SK-N-SH treated with all-trans-retinoic acid at 6 μM for 48 hours (cell line): ENCODE measurements at regions not wholly inside any gene's neighbourhood (a gene's known extent, or its start where the extent isn't known, plus 50 kb on each side); places are given as distances from the start of the nearest gene placed in this dataset.
"Not testable (repeated sequence)": the region's sequence is repeated elsewhere in the genome, so short reads cannot be mapped to it uniquely, and the experiment has no call there.

Experiments
- ATAC-seq: fragments of 200-7000 bp; cut with Tn5 transposase; 3 replicates; pipeline ENCODE4 v1.9.1; 2020; ENCODE audit warnings: mild to moderate bottlenecking, moderate library complexity
- ARNTL ChIP-seq: fragments of 450-650 bp; formaldehyde crosslinking; IDR thresholded peaks from 2 replicates; pipeline ENCODE4 v1.5.0; 2020; ENCODE audit warnings: low read depth, mild to moderate bottlenecking, moderate library complexity, borderline replicate concordance
- BACH2 ChIP-seq: fragments of 250-450 bp; sonication (Bioruptor Pico); IDR thresholded peaks from 2 replicates; pipeline ENCODE4 v1.9.0; 2021; ENCODE audit warnings: mild to moderate bottlenecking, borderline replicate concordance
- ESRRG ChIP-seq: fragments of 250-450 bp; sonication (Bioruptor Pico); IDR thresholded peaks from 2 replicates; pipeline ENCODE4 v1.6.1; 2021; ENCODE audit warnings: mild to moderate bottlenecking
- GLIS3 ChIP-seq: fragments of 250-450 bp; sonication (Bioruptor Pico); IDR thresholded peaks from 2 replicates; pipeline ENCODE4 v1.5.0; 2020; ENCODE audit warnings: mild to moderate bottlenecking, moderate library complexity
- ISL1 ChIP-seq: fragments of 250-450 bp; sonication (Bioruptor Pico); IDR thresholded peaks from 2 replicates; pipeline ENCODE4 v2.1.2; 2022; ENCODE audit warnings: mild to moderate bottlenecking, moderate library complexity
- PATZ1 ChIP-seq: fragments of 250-450 bp; sonication (Bioruptor Pico); IDR thresholded peaks from 2 replicates; pipeline ENCODE4 v1.8.0; 2020; ENCODE audit warnings: mild to moderate bottlenecking, moderate library complexity, borderline replicate concordance
- PPARA ChIP-seq: fragments of 250-450 bp; sonication (Bioruptor Pico); IDR thresholded peaks from 2 replicates; pipeline ENCODE4 v1.5.0; 2020; ENCODE audit warnings: mild to moderate bottlenecking, borderline replicate concordance
- RARB ChIP-seq: fragments of 250-450 bp; sonication (Bioruptor Pico); IDR thresholded peaks from 2 replicates; pipeline ENCODE4 v1.8.0; 2021; ENCODE audit warnings: mild to moderate bottlenecking, moderate library complexity
- TCF4 ChIP-seq: fragments of 250-450 bp; sonication (Bioruptor Pico); IDR thresholded peaks from 2 replicates; pipeline ENCODE4 v1.8.0; 2021; ENCODE audit warnings: mild to moderate bottlenecking, moderate library complexity, borderline replicate concordance
- TSHZ2 ChIP-seq: fragments of 250-450 bp; sonication (Bioruptor Pico); IDR thresholded peaks from 2 replicates; pipeline ENCODE4 v1.5.0; 2020; ENCODE audit warnings: mild to moderate bottlenecking, moderate library complexity
- ZC3H10 ChIP-seq: fragments of 250-450 bp; sonication (Bioruptor Pico); IDR thresholded peaks from 2 replicates; pipeline ENCODE4 v1.5.1; 2021; ENCODE audit warnings: mild to moderate bottlenecking, moderate library complexity
- ZFP3 ChIP-seq: fragments of 250-450 bp; sonication (Bioruptor Pico); IDR thresholded peaks from 2 replicates; pipeline ENCODE4 v1.5.0; 2020; ENCODE audit warnings: mild to moderate bottlenecking, moderate library complexity
- ZFP30 ChIP-seq: fragments of 450-650 bp; formaldehyde crosslinking; IDR thresholded peaks from 2 replicates; pipeline ENCODE4 v1.5.0; 2022; ENCODE audit warnings: mild to moderate bottlenecking, moderate library complexity
- ZNF565 ChIP-seq: fragments of 450-650 bp; formaldehyde crosslinking; conservative IDR thresholded peaks from 2 replicates; pipeline ENCODE4 v1.5.0; 2020; ENCODE audit warnings: low read depth, mild to moderate bottlenecking, moderate library complexity
- ZNF70 ChIP-seq: fragments of 450-650 bp; formaldehyde crosslinking; IDR thresholded peaks from 2 replicates; pipeline ENCODE4 v1.5.0; 2020; ENCODE audit warnings: mild to moderate bottlenecking, moderate library complexity
- ZNF8 ChIP-seq: fragments of 450-650 bp; formaldehyde crosslinking; IDR thresholded peaks from 2 replicates; pipeline ENCODE4 v1.5.0; 2020; ENCODE audit warnings: mild to moderate bottlenecking, moderate library complexity
- TF ChIP-seq, protein P1 (sequence below): fragments of 250-450 bp; sonication (Bioruptor Pico); IDR thresholded peaks from 2 replicates; pipeline ENCODE4 v1.8.0; 2021; ENCODE audit warnings: low read depth, mild to moderate bottlenecking, moderate library complexity, borderline replicate concordance
- TF ChIP-seq, protein P2 (sequence below): fragments of 250-450 bp; sonication (Bioruptor Pico); IDR thresholded peaks from 2 replicates; pipeline ENCODE4 v1.5.1; 2021; ENCODE audit warnings: mild to moderate bottlenecking, moderate library complexity
- TF ChIP-seq, protein P3 (sequence below): fragments of 250-450 bp; sonication (Bioruptor Pico); IDR thresholded peaks from 2 replicates; pipeline ENCODE4 v1.5.1; 2020; ENCODE audit warnings: low read depth, mild to moderate bottlenecking, moderate library complexity

- ATAC-seq, result no peak
- TF ChIP-seq TCF4 (CRISPR knock-in tag) (no peak), ISL1 (CRISPR knock-in tag) (no peak)
Observed at GRCh38 chr5:72588640-72589039, 81.4 kb upstream of the ZNF366 start.

- TF ChIP-seq RARB (CRISPR knock-in tag) (no peak), ZNF8 (CRISPR knock-in tag) (no peak), ESRRG (CRISPR knock-in tag) (no peak), ZNF70 (no peak), ISL1 (CRISPR knock-in tag) (no peak), ZNF565 (CRISPR knock-in tag) (no peak)
Observed at GRCh38 chr5:72587661-72588308, 80.6 kb upstream of the ZNF366 start.

DNA sequence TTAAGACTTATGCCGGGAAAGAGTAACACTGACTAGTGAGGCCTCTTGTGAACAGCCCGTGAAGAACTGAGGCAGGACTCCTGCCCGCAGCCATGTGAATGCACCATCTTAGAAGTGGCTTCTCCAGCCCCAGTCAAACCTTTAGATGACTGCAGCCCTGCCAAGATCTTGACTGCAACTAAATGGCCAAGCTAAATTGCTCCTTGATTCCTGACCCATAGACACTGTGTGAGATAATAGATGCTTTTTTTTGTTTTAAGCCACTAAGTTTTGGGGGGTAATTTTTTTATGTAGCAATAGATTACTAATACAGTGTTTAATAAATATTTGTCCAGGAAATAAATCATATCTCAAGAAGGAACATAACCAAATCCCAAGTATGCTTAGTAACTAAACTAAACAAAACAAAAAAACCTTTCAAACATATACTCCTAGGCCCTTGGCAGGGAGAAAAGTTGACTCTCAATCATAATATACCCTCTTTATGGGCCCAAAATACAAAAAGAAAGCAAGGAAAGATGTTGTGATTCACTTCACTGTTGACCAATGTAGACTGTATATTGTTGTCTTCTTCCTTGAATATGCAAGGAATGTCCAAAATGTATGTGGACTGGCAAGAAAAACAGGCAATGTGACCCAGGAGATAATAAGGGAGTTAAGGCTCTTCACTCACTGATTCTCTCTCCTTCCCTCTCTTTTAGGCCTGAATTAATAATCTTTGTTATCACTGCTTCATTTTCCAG is 79.7 kb upstream of the ZNF366 start:
- ATAC-seq, result no peak
- TF ChIP-seq BACH2 (CRISPR knock-in tag) (no peak), ZNF565 (CRISPR knock-in tag) (no peak), ISL1 (CRISPR knock-in tag) (no peak), RARB (CRISPR knock-in tag) (no peak), ZC3H10 (no peak), ZNF70 (no peak), ZNF8 (CRISPR knock-in tag) (no peak), TCF4 (CRISPR knock-in tag) (no peak), ZFP30 (CRISPR knock-in tag) (no peak), TSHZ2 (CRISPR knock-in tag) (no peak), ESRRG (CRISPR knock-in tag) (no peak)
- TF ChIP-seq, protein P1, sequence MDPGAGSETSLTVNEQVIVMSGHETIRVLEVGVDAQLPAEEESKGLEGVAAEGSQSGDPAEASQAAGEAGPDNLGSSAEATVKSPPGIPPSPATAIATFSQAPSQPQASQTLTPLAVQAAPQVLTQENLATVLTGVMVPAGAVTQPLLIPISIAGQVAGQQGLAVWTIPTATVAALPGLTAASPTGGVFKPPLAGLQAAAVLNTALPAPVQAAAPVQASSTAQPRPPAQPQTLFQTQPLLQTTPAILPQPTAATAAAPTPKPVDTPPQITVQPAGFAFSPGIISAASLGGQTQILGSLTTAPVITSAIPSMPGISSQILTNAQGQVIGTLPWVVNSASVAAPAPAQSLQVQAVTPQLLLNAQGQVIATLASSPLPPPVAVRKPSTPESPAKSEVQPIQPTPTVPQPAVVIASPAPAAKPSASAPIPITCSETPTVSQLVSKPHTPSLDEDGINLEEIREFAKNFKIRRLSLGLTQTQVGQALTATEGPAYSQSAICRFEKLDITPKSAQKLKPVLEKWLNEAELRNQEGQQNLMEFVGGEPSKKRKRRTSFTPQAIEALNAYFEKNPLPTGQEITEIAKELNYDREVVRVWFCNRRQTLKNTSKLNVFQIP (CRISPR knock-in tag), result no peak
- TF ChIP-seq, protein P2, sequence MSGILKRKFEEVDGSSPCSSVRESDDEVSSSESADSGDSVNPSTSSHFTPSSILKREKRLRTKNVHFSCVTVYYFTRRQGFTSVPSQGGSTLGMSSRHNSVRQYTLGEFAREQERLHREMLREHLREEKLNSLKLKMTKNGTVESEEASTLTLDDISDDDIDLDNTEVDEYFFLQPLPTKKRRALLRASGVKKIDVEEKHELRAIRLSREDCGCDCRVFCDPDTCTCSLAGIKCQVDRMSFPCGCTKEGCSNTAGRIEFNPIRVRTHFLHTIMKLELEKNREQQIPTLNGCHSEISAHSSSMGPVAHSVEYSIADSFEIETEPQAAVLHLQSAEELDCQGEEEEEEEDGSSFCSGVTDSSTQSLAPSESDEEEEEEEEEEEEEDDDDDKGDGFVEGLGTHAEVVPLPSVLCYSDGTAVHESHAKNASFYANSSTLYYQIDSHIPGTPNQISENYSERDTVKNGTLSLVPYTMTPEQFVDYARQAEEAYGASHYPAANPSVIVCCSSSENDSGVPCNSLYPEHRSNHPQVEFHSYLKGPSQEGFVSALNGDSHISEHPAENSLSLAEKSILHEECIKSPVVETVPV, result no peak

More at GRCh38 chr5:72587661-72588308, 80.6 kb upstream of the ZNF366 start:
- ATAC-seq, result no peak

DNA sequence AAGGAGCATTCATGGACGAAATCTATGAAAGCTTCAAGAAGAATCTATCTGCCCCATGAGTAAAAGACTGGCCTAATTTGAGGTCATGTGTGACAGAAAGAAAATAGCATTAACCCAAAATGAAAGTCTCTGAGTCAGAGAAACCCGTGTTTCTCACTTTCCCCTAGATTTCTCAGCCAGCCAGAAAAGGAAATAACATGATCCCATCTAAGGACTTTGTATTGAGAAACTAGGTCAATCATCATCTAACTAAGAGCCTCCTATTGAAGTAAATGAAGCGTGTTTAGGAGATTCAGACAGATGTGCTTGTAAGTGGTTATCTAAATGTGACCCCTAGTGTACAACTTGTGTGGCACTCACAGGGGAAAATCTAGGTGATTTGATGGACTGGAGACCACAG is 77.3 kb upstream of the ZNF366 start:
- no peak for TF ChIP-seq RARB (CRISPR knock-in tag)
- no peak for TF ChIP-seq TCF4 (CRISPR knock-in tag)
- TF ChIP-seq ZNF565 (CRISPR knock-in tag), result no peak
- TF ChIP-seq PPARA (CRISPR knock-in tag), result no peak
- TF ChIP-seq BACH2 (CRISPR knock-in tag), result no peak
- TF ChIP-seq ZNF8 (CRISPR knock-in tag), result no peak
- TF ChIP-seq GLIS3, result no peak
- TF ChIP-seq PATZ1, result no peak
- TF ChIP-seq, protein P3, sequence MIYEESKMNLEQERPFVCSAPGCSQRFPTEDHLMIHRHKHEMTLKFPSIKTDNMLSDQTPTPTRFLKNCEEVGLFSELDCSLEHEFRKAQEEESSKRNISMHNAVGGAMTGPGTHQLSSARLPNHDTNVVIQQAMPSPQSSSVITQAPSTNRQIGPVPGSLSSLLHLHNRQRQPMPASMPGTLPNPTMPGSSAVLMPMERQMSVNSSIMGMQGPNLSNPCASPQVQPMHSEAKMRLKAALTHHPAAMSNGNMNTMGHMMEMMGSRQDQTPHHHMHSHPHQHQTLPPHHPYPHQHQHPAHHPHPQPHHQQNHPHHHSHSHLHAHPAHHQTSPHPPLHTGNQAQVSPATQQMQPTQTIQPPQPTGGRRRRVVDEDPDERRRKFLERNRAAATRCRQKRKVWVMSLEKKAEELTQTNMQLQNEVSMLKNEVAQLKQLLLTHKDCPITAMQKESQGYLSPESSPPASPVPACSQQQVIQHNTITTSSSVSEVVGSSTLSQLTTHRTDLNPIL, result no peak
- no peak for TF ChIP-seq ZFP30 (CRISPR knock-in tag)
- no peak for TF ChIP-seq ZFP3 (CRISPR knock-in tag)
- no peak for TF ChIP-seq ARNTL (CRISPR knock-in tag)
- no peak for TF ChIP-seq TSHZ2 (CRISPR knock-in tag)
- ATAC-seq, result no peak

GRCh38 chr5:72579290-72579689 is 72.1 kb upstream of the ZNF366 start:
- ATAC-seq, result not testable (repeated sequence)
